Glutamatergic neuron (in vitro differentiated cells): ENCODE measurements at regions not wholly inside any gene's neighbourhood (a gene's known extent, or its start where the extent isn't known, plus 50 kb on each side); places are given as distances from the start of the nearest gene placed in this dataset.
"Not testable (repeated sequence)": the region's sequence is repeated elsewhere in the genome, so short reads cannot be mapped to it uniquely, and the experiment has no call there.

Experiments
- DNase-seq: peaks from one replicate; pipeline ENCODE4 v3.0.0; 2022
- H3K27ac Mint-ChIP-seq: one replicate; pipeline ENCODE4 v1.8.0; 2020; ENCODE audit warnings: mild to moderate bottlenecking, mixed read lengths, inconsistent platforms; ENCODE audit not compliant: unreplicated experiment
- H3K27me3 Mint-ChIP-seq: one replicate; pipeline ENCODE4 v1.8.0; 2020; ENCODE audit warnings: mild to moderate bottlenecking, moderate library complexity, mixed read lengths, inconsistent platforms; ENCODE audit not compliant: unreplicated experiment
- H3K36me3 Mint-ChIP-seq: one replicate; pipeline ENCODE4 v1.8.0; 2020; ENCODE audit warnings: mild to moderate bottlenecking, mixed read lengths, inconsistent platforms; ENCODE audit not compliant: unreplicated experiment
- H3K4me1 Mint-ChIP-seq: one replicate; pipeline ENCODE4 v1.8.0; 2020; ENCODE audit warnings: mild to moderate bottlenecking, low read depth, mixed read lengths, inconsistent platforms; ENCODE audit not compliant: unreplicated experiment
- H3K4me3 Mint-ChIP-seq: one replicate; pipeline ENCODE4 v1.8.0; 2020; ENCODE audit warnings: mild to moderate bottlenecking, mixed read lengths, inconsistent platforms; ENCODE audit not compliant: unreplicated experiment
- H3K9me3 Mint-ChIP-seq: one replicate; pipeline ENCODE4 v1.8.0; 2020; ENCODE audit warnings: mild to moderate bottlenecking, moderate library complexity, mixed read lengths, inconsistent platforms; ENCODE audit not compliant: unreplicated experiment

GRCh38 chr17:30731210-30732132 is 93.0 kb downstream of the CRLF3 start:
- Mint-ChIP-seq H3K4me3 (peak overlapping the region; percentile 88), H3K4me1 (peaks cover 12% of the 10 kb centered on the region), H3K27me3 (peaks cover 11% of the 10 kb centered on the region), H3K27ac (peak overlapping the region; percentile 91)
- not testable (repeated sequence) for H3K9me3 Mint-ChIP-seq, H3K36me3 Mint-ChIP-seq
- peak; percentile 88 for DNase-seq

GRCh38 chr17:30730837-30731209 is 93.7 kb downstream of the CRLF3 start:
- H3K27ac Mint-ChIP-seq: peak overlapping the region; percentile 73
- not testable (repeated sequence) for DNase-seq

DNA sequence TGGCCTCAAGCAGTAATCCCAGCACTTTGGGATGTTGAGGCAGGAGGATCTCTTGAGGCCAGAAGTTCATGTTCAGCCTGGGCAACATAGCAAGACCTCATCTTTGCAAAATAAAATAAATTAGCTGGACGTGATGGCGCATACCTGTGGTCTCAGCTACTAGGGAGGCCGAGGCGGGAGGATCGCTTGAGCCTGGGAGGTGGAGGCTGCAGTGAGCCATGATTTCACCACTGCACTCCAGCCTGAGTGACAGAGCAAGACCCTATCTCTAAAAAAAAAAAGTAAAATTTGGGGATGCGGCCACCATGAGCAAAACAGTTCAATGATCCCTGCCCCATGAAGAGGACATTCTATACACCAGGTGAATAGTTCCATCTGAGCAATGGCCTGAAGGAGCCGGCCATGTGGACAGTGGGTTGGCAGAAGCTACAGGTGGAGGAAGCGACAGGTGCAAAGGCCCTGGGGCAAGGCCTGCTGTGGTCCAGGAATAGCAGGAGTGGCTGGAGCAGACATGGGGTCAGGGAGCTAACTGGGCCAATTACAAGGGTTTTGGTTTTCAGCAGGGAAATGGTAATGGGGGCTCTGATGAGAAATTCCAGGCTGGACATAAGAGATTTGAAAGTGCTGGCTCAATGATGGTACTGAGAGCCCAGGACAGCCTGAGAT is 94.2 kb downstream of the CRLF3 start:
- Mint-ChIP-seq H3K4me3 (peak overlapping the region; percentile 78), H3K27ac (peak overlapping the region; percentile 73), H3K27me3 (peaks cover 11% of the 10 kb centered on the region)
- H3K9me3 Mint-ChIP-seq, DNase-seq, H3K36me3 Mint-ChIP-seq, H3K4me1 Mint-ChIP-seq: not testable (repeated sequence)

More at GRCh38 chr17:30730837-30731209, 93.7 kb downstream of the CRLF3 start:
- not testable (repeated sequence) for H3K36me3 Mint-ChIP-seq, H3K9me3 Mint-ChIP-seq
- H3K4me1 Mint-ChIP-seq: peaks cover 12% of the 10 kb centered on the region
- peak overlapping the region; percentile 78 for H3K4me3 Mint-ChIP-seq
- peaks cover 11% of the 10 kb centered on the region for H3K27me3 Mint-ChIP-seq

GRCh38 chr17:30729471-30730170 is 94.9 kb downstream of the CRLF3 start:
- H3K27ac Mint-ChIP-seq, H3K9me3 Mint-ChIP-seq, H3K4me1 Mint-ChIP-seq, H3K27me3 Mint-ChIP-seq, DNase-seq, H3K36me3 Mint-ChIP-seq: not testable (repeated sequence)
- peak overlapping the region; percentile 46 for H3K4me3 Mint-ChIP-seq

DNA sequence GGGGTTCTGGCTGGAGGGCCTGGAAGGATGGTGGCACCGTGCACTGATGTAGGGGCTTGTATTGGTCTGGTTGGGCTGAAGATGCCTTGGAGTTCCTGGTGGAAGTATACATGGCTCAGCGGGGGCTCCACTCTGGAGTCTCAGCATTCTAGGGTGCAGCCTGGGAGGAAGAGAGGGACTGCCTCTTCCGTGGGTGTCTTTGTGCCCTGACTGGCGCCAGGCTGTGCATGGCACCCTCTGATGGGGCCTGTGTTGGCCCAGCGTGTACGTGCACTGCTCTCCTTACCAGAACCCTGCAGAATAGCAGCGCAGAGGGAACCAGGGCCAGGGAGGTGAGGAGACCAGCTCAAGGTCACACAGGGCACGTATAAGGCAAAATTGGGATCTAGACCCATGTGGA is 97.0 kb downstream of the CRLF3 start:
- H3K4me1 Mint-ChIP-seq, H3K27me3 Mint-ChIP-seq, DNase-seq, H3K9me3 Mint-ChIP-seq, H3K36me3 Mint-ChIP-seq, H3K4me3 Mint-ChIP-seq, H3K27ac Mint-ChIP-seq: not testable (repeated sequence)

DNA sequence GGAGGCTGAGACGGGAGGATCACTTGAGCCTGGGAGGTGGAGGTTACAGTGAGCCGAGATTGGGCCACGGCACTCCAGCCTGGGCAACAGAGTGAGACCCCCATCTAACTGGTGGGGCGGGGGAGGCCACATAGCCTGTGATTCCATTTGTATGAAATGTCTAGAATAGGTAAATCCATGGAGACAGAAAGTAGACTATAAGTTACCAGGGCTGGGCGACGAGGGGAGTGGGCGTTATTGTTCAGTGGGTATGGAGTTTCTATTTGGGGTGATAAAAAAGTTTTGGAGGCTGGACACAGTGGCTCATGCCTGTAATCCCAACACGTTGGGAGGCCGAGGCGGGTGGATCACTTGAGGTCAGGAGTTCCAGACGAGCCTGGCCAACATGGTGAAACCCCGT is 97.8 kb downstream of the CRLF3 start:
- not testable (repeated sequence) for H3K4me1 Mint-ChIP-seq, H3K9me3 Mint-ChIP-seq, H3K36me3 Mint-ChIP-seq, DNase-seq, H3K27me3 Mint-ChIP-seq, H3K4me3 Mint-ChIP-seq, H3K27ac Mint-ChIP-seq

- not testable (repeated sequence) for H3K27ac Mint-ChIP-seq, H3K9me3 Mint-ChIP-seq, H3K27me3 Mint-ChIP-seq, DNase-seq, H3K4me3 Mint-ChIP-seq, H3K4me1 Mint-ChIP-seq, H3K36me3 Mint-ChIP-seq
Observed at GRCh38 chr17:30726310-30726709, 98.2 kb downstream of the CRLF3 start.

DNA sequence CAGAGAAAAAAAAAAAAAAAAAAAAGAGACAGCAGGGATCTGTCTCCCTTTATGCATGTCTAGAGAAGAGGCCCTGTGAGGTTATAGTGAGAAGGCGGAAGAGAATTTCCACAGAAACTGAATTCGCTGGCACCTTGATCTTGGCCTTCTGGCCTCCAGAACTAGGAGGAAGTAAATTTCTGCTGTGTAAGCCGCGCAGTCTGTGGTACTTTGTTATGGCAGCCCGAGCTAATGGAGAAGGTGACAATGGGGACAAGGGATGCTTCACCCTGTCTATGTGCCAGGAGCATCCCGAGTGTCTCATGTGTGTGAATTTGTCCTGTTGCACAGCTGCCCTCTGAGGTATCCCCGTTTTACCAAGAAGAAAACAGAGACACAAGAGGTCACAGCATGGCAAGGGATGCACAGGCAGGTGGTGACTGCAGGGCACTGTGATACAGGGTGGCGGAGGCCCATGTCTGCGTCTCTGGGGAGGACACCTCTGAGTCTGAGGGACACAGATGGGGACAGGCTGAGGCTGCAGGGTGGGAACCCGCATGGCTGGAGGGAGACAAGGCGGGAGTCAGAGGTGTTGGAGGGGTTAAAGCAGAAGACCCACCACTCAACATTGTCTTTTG is 100.3 kb downstream of the CRLF3 start:
- not testable (repeated sequence) for H3K4me1 Mint-ChIP-seq, DNase-seq, H3K27me3 Mint-ChIP-seq, H3K36me3 Mint-ChIP-seq, H3K9me3 Mint-ChIP-seq
- Mint-ChIP-seq H3K4me3 (peak overlapping the region; percentile 4), H3K27ac (peak overlapping the region; percentile 64)

DNA sequence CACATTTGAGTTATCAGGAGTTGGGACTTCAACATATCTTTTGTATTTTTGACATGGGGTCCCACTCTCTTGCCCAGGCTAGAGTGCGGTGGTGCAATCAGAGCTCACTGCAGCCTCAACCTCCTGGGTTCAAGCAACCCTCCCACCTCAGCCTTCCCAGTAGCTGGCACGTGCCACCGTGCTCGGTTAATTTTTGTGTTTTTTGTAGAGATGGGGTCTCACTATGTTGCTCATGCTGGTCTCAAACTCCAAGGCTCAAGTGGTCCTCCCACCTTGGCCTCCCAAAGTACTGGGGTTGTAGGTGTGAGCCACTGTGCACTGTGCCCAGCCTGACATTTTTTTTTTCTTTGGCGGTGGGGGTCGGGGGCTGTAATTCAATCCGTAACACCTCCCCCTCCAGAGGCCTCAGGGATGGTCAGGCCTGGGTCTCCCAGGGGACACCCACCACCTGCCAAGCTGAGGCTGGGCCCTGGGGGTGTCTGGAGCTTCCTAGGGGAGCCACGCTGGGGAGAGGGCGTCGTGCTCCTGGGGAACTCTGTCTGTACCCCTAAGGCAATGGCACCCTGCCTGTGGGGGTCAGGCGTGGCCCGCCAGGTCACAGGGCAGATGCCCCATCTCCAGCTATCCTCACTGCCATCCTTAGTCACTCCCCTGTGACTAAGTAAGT is 102.2 kb downstream of the CRLF3 start:
- not testable (repeated sequence) for DNase-seq, H3K4me3 Mint-ChIP-seq, H3K36me3 Mint-ChIP-seq, H3K27ac Mint-ChIP-seq, H3K27me3 Mint-ChIP-seq, H3K4me1 Mint-ChIP-seq, H3K9me3 Mint-ChIP-seq

DNA sequence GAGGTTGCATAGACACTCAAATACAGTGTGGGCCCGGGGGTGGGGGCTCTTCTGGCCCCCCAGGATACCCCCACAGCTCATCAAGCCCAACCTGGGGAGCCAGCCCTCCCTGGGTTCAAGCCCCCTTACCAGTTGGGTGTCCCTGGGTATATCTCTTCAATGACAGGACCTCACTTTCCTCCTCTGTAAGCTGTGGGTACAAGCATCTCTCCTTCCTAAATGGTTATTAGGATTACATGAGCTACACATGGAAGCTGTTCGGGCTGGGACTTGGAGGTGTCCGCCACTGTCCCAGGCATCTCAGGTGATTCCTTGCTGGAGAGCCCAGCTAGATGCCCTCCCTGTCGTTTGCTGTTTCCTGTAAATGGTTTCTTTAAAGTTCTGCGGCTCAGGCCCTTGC is 103.5 kb downstream of the CRLF3 start:
- peaks cover 11% of the 10 kb centered on the region for H3K9me3 Mint-ChIP-seq
- H3K27ac Mint-ChIP-seq, H3K4me3 Mint-ChIP-seq: not testable (repeated sequence)

More for the DNA sequence above, 103.5 kb downstream of the CRLF3 start:
- H3K36me3 Mint-ChIP-seq, DNase-seq, H3K27me3 Mint-ChIP-seq, H3K4me1 Mint-ChIP-seq: not testable (repeated sequence)
